GM21619 (cell line): ENCODE measurements at regions not wholly inside any gene's neighbourhood (a gene's known extent, or its start where the extent isn't known, plus 50 kb on each side); places are given as distances from the start of the nearest gene placed in this dataset.
"Not testable (repeated sequence)": the region's sequence is repeated elsewhere in the genome, so short reads cannot be mapped to it uniquely, and the experiment has no call there.

Source experiments
- ATAC-seq: cut with Tn5 transposase; IDR thresholded peaks from one replicate; pipeline ENCODE4 v1.9.1; 2021; ENCODE audit not compliant: unreplicated experiment

DNA sequence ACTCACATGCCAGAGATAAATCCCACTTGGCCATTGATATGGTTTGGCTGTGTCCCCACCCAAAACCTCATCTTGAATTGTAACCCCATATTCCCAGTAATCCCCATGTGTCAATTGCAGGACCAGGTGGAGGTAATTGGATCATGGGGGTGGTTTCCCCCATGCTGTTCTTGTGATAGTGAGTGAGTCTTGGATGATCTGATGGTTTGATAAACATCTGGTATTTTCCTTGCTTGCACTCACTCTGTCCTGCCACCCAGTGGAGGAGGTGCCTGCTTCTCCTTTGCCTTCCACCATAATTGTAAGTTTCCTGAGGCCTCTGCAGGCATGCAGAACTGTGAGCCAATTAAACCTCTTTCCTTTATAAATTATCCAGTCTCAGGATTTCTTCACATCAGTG lies 50.4 kb upstream of the B3GAT2 start:
- not testable (repeated sequence) for ATAC-seq

- no peak for ATAC-seq
Observed at GRCh38 chr6:71011871-71012371, 55.1 kb upstream of the B3GAT2 start.

GRCh38 chr6:71012866-71013469 lies 56.1 kb upstream of the B3GAT2 start:
- ATAC-seq: peak; percentile 87

- no peak for ATAC-seq
Observed at GRCh38 chr6:71015392-71015791, 58.5 kb upstream of the B3GAT2 start.

DNA sequence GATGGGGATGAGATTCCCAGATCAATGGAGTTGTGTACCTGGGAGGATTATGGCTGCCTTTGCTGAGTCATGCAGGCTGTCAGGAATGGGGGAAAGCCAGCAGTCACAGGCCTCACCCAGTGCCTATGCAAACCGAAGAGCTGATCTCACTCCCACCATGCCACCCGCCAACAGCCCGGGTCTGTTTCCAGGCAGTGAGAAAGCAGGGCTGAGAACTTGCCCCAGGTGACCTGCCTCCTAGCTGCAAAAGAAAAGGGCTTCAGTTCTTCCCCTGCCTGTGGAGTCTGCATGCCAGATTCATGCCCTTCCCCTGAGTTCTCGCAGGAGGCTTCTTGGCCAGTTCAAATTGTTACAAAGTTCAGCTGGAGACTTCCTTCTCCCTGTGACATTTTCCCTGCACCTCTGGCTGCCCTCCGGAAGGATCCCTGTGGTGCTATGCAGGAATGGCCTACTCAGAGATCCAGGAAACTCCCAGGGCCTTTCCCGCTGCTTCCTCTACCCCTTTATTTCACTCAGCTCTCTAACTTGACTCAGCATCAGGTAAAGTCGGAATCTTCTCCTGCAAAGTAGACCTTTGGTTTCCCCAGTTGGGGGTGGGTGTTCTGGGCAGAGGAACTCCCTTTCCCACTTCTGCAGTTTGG lies 71.5 kb upstream of the B3GAT2 start:
- ATAC-seq: no peak

DNA sequence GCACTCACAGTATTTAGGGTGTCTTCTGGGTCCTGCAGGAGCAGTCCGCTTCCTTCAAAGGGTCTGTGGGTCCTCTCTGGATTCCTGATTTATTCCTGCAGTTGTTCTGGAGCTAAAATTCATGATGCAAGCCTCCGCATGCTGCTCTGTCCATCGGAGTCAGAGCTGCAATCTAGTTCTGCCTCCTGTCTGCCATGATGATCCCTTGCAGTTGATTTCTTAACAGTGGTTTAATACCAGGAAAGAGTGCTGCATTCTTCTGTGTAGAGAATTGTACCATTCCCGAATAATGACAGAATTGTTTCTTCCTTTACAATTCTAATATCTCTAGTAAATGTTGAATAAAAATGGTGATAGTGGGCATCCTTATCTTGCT lies 72.0 kb upstream of the B3GAT2 start:
- no peak for ATAC-seq

GRCh38 chr6:71029555-71029954 lies 72.7 kb upstream of the B3GAT2 start:
- no peak for ATAC-seq

GRCh38 chr6:71031912-71032311 lies 75.1 kb upstream of the B3GAT2 start:
- no peak for ATAC-seq

DNA sequence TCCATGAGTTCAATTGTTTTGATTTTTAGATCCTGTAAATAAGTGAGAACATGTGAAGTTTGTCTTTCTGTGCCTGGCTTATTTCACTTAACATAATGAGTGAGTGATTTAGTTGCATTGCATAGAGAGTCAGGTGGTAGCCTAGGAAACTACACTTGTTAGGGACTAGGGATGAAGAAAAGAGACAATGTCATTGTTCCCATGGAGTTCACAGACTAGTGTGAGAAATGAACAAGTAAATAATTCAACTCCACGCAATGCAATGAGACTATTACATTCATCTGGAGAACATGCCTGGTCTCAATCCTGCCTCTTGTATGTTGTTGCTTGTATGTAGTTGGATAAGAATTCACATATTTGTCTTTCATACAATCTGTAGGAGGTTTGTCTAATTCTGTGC lies 76.3 kb upstream of the B3GAT2 start:
- ATAC-seq: no peak

DNA sequence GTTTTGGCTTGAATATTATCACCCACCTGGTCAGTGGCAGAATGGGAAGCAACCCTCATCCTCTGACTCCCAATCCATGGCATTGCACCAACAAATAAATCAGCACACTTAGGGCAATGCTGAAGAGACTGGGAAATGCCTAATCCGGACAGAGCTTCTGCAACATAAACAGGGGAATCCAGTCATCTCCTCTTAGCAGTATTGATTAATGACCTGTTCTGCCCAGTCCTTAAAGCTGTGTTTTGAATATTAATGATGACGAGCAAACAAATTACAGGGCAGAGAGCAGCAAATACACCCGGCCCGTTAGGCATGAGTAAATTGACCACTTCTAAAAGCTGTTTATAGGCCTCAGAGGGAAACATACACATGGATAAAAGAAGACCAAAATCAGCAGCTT lies 77.0 kb upstream of the B3GAT2 start:
- ATAC-seq: no peak

DNA sequence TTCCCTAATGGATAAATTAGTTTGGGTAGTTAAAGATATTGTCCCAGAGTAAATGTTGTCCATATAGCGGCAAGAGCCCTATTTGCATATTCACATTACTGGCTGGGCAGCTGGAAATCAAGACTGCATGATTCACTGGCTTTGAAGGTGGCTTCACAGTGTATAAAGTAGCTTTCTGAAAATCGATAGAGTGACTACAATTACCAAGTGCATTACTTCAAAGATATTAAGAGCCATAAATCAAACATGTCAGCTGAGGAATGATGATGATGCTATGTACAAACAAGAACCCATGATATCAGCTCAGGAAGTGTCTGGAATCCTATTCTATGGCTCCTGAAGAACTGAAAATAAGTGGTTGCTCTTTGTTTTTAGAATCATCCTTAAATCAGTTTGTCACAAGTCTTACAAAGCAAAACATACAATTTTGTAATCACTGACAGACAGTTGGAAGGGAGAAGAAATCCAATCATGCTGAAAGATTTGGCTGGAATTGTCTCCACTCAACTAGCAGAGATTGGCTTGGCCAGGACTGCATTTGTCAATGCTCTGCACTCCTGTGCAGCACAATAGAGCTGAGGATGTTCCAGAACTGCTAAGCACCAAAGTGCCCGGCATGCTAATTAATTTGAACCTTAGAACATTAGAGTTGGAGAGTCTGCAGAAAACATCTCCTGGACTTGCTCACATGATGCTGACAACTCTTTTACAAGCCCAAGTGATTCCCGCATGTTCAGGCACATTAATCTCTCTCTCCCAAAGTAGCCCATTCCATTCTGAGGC lies 77.9 kb upstream of the B3GAT2 start:
- no peak for ATAC-seq

GRCh38 chr6:71035871-71036270 lies 79.0 kb upstream of the B3GAT2 start:
- no peak for ATAC-seq

DNA sequence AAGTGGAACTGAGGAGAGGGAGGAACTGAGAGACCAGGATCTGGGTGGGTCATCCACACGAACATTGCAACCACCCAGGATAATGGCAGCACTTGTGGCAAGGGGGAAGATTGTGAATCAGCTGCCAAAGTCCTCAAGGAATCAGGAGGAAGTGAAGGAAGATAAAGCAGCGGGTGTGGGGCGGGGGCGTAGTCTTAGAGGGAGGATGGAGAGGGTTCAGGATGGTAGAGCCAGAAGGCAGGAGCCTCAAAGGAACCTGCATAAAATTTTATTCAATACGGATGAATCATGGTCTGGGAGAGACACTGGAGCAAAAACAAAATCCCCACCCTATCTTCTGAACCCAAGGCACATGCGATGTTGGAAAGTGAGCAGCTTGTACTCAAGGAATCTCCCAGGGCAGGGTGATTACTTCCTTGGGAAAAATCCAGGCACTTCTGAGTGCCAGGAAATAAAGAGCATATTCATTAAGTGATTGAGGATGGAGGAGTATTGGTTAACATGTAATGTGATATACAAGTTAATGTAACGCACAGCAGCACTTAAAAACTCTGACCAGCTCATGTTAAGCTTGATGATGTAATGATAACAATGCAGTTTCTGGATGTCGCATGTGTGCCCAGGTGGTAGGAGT lies 82.0 kb upstream of the B3GAT2 start:
- no peak for ATAC-seq

- ATAC-seq: no peak
Observed at GRCh38 chr6:71040043-71040442, 83.2 kb upstream of the B3GAT2 start.

DNA sequence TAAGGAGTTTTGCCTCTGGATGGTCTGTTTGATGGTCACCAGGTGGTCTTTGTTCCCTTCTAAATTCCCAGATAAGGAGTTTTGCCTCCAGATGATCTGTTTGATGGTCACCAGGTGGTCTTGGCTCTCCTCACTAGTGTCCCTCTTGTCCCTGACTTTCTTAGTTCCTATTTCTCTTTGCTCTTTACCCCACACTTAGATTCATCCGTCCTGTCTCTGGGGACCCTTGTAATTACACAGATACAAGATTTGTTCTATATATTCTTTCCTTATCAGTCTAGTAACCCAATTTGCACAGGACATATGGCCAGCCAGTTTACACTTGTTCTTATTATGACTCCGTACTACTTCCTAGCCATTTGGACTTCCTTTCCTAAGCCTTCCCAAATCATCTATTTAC lies 84.0 kb upstream of the B3GAT2 start:
- no peak for ATAC-seq

- ATAC-seq: no peak
Observed at GRCh38 chr6:71043902-71044301, 87.0 kb upstream of the B3GAT2 start.

- ATAC-seq: no peak
Observed at GRCh38 chr6:71044753-71045152, 87.9 kb upstream of the B3GAT2 start.

- ATAC-seq: no peak
Observed at GRCh38 chr6:71045296-71045695, 88.4 kb upstream of the B3GAT2 start.

- ATAC-seq: no peak
Observed at GRCh38 chr6:71047417-71047816, 90.6 kb upstream of the B3GAT2 start.

- no peak for ATAC-seq
Observed at GRCh38 chr6:71048320-71049164, 91.7 kb upstream of the B3GAT2 start.
